HL-60 (cell line): ENCODE measurements at regions not wholly inside any gene's neighbourhood (a gene's known extent, or its start where the extent isn't known, plus 50 kb on each side); places are given as distances from the start of the nearest gene placed in this dataset.
A peak's percentile ranks its signal among the peaks of the same experiment; 100 is the strongest.

Experiments used
- DNase-seq, 2 experiments: peaks; one replicate each; pipeline ENCODE4 v3.0.0-alpha.2; 2010 to 2020; ENCODE audit warnings: low read depth in 1 of 2, low spot score in 1 of 2
- H3K27ac ChIP-seq: fragments of 250-450 bp; sonication (Bioruptor Pico); replicated peaks from 2 replicates; pipeline ENCODE4 v1.5.1; 2020; ENCODE audit warnings: mild to moderate bottlenecking, moderate library complexity
- H3K27me3 ChIP-seq: fragments of 250-450 bp; sonication (Bioruptor Pico); 2 replicates; pipeline ENCODE4 v1.5.1; 2021; ENCODE audit warnings: mild to moderate bottlenecking, moderate library complexity; ENCODE audit not compliant: insufficient read depth, poor library complexity, severe bottlenecking
- H3K4me3 ChIP-seq: replicated peaks from 2 replicates; pipeline ENCODE4 v1.5.1; 2011; ENCODE audit warnings: mild to moderate bottlenecking, control low read depth, low read length; ENCODE audit not compliant: insufficient read depth
- GABPA ChIP-seq: IDR thresholded peaks from 2 replicates; pipeline ENCODE4 v1.6.1; 2012; ENCODE audit warnings: low read depth
- POLR2AphosphoS5 ChIP-seq: IDR thresholded peaks from 2 replicates; pipeline ENCODE4 v1.6.1; 2012; ENCODE audit warnings: low read depth
- SPI1 ChIP-seq: IDR thresholded peaks from 2 replicates; pipeline ENCODE4 v1.6.1; 2012; ENCODE audit warnings: low read depth, mild to moderate bottlenecking, borderline replicate concordance
- TF ChIP-seq, protein P1 (sequence below): IDR thresholded peaks from one replicate; pipeline ENCODE4 v1.5.1; 2011; ENCODE audit warnings: low read length, control low read depth, inconsistent platforms; ENCODE audit not compliant: insufficient read depth
- TF ChIP-seq, protein P2 (sequence below): IDR thresholded peaks from 2 replicates; pipeline ENCODE4 v1.6.1; 2012; ENCODE audit warnings: low read depth; ENCODE audit not compliant: insufficient replicate concordance

DNA sequence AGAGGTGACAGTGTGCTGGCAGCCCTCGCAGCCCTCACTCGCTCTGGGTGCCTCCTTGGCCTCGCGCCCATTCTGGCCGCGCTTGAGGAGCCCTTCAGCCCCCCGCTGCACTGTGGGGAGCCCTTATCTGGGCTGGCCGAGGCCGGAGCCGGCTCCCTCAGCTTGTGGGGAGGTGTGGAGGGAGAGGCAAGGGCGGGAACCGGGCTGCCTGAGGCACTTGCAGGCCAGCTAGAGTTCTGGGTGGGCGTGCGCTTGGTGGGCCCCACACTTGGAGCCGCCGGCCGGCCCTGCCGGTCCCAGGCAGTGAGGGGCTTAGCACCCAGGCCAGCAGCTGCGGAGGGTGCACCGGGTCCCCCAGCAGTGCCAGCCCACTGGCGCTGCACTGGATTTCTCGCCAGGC, 1480.9 kb upstream of the SLC39A10 start:
- Histone ChIP-seq H3K27ac (no peak overlapping the region), H3K4me3 (no peak overlapping the region), H3K27me3 (no peaks in the 10 kb centered on the region)
- TF ChIP-seq, protein P1, sequence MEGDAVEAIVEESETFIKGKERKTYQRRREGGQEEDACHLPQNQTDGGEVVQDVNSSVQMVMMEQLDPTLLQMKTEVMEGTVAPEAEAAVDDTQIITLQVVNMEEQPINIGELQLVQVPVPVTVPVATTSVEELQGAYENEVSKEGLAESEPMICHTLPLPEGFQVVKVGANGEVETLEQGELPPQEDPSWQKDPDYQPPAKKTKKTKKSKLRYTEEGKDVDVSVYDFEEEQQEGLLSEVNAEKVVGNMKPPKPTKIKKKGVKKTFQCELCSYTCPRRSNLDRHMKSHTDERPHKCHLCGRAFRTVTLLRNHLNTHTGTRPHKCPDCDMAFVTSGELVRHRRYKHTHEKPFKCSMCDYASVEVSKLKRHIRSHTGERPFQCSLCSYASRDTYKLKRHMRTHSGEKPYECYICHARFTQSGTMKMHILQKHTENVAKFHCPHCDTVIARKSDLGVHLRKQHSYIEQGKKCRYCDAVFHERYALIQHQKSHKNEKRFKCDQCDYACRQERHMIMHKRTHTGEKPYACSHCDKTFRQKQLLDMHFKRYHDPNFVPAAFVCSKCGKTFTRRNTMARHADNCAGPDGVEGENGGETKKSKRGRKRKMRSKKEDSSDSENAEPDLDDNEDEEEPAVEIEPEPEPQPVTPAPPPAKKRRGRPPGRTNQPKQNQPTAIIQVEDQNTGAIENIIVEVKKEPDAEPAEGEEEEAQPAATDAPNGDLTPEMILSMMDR = no peak
- TF ChIP-seq POLR2AphosphoS5 = no peak
- no peak for TF ChIP-seq GABPA
- no peak for TF ChIP-seq SPI1
- TF ChIP-seq, protein P2, sequence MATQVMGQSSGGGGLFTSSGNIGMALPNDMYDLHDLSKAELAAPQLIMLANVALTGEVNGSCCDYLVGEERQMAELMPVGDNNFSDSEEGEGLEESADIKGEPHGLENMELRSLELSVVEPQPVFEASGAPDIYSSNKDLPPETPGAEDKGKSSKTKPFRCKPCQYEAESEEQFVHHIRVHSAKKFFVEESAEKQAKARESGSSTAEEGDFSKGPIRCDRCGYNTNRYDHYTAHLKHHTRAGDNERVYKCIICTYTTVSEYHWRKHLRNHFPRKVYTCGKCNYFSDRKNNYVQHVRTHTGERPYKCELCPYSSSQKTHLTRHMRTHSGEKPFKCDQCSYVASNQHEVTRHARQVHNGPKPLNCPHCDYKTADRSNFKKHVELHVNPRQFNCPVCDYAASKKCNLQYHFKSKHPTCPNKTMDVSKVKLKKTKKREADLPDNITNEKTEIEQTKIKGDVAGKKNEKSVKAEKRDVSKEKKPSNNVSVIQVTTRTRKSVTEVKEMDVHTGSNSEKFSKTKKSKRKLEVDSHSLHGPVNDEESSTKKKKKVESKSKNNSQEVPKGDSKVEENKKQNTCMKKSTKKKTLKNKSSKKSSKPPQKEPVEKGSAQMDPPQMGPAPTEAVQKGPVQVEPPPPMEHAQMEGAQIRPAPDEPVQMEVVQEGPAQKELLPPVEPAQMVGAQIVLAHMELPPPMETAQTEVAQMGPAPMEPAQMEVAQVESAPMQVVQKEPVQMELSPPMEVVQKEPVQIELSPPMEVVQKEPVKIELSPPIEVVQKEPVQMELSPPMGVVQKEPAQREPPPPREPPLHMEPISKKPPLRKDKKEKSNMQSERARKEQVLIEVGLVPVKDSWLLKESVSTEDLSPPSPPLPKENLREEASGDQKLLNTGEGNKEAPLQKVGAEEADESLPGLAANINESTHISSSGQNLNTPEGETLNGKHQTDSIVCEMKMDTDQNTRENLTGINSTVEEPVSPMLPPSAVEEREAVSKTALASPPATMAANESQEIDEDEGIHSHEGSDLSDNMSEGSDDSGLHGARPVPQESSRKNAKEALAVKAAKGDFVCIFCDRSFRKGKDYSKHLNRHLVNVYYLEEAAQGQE = no peak
- DNase-seq = no peak

DNA sequence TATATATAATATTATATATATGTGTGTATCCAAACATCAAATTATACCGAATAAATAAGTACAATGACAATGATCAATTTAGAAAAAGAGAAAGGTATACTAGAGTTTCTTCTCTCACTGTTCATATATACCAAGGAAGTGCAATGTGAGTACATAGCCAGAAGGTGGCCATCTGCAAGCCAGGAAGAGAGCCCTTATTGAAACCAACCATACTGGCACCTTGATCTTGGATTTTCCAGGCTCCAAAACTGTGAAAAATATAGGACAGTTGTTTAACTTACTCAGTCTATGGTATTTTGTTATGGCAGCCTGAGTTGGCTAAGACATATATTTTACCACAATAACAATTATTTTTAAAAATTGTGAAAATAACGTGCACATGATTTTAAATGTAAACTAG, 1490.2 kb upstream of the SLC39A10 start:
- no peak overlapping the region for H3K27ac ChIP-seq

DNA sequence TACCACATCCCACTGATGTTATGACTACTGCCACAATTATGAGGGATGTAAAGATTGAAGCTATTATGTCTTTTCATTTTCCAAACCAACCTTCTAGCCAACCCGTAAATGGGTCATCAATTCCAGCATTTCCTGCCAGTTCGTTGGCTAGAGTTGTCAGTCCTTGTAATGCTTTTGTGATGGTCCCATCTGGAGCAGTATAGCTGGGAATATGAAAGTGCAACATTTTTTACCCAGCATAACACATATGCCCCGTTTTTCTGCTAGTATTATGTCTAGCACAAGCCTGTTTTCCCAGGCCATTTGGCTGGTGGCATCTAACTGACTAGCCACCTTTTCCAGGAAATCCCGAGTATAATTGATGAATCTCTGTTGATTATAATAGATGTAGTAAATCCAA, 1501.6 kb upstream of the SLC39A10 start:
- DNase-seq = no peak
- Histone ChIP-seq H3K4me3 (no peak overlapping the region), H3K27ac (no peak overlapping the region), H3K27me3 (no peaks in the 10 kb centered on the region)
- no peak for TF ChIP-seq GABPA
- TF ChIP-seq, protein P1 = no peak
- no peak for TF ChIP-seq POLR2AphosphoS5
- no peak for TF ChIP-seq SPI1
- TF ChIP-seq, protein P2 = no peak

More for the DNA sequence above, 1490.2 kb upstream of the SLC39A10 start:
- no peak overlapping the region for H3K4me3 ChIP-seq
- no peaks in the 10 kb centered on the region for H3K27me3 ChIP-seq
- TF ChIP-seq, protein P1 = peak; percentile 43
- TF ChIP-seq, protein P2 = no peak
- peak; percentile 16; the same call in 1 of the 2 replicates for TF ChIP-seq SPI1
- DNase-seq = peak in 1 of 2 experiments; percentile 3
